Fibroblast of upper back skin (primary cell): ENCODE measurements at regions not wholly inside any gene's neighbourhood (a gene's known extent, or its start where the extent isn't known, plus 50 kb on each side); places are given as distances from the start of the nearest gene placed in this dataset.
"Not testable (repeated sequence)": the region's sequence is repeated elsewhere in the genome, so short reads cannot be mapped to it uniquely, and the experiment has no call there.

ENCODE experiments used
- DNase-seq: peaks from one replicate; pipeline ENCODE4 v3.0.0-alpha.2; 2013

GRCh38 chr9:66771504-66771903 is 129.0 kb upstream of the ZNF658 start:
- not testable (repeated sequence) for DNase-seq

GRCh38 chr9:66774618-66775017 is 125.9 kb upstream of the ZNF658 start:
- not testable (repeated sequence) for DNase-seq

- DNase-seq: not testable (repeated sequence)
Observed at GRCh38 chr9:66779944-66780661, 120.4 kb upstream of the ZNF658 start.

- DNase-seq: not testable (repeated sequence)
Observed at GRCh38 chr9:66781240-66781639, 119.3 kb upstream of the ZNF658 start.

- DNase-seq: not testable (repeated sequence)
Observed at GRCh38 chr9:66782010-66782409, 118.5 kb upstream of the ZNF658 start.

- not testable (repeated sequence) for DNase-seq
Observed at GRCh38 chr9:66785603-66786002, 114.9 kb upstream of the ZNF658 start.

- DNase-seq: not testable (repeated sequence)
Observed at GRCh38 chr9:66791092-66791750, 109.3 kb upstream of the ZNF658 start.

GRCh38 chr9:66794769-66795168 is 105.8 kb upstream of the ZNF658 start:
- DNase-seq: not testable (repeated sequence)

- not testable (repeated sequence) for DNase-seq
Observed at GRCh38 chr9:66795723-66796503, 104.6 kb upstream of the ZNF658 start.

- DNase-seq: not testable (repeated sequence)
Observed at GRCh38 chr9:66797905-66798616, 102.5 kb upstream of the ZNF658 start.

GRCh38 chr9:66803619-66804018 is 96.9 kb upstream of the ZNF658 start:
- not testable (repeated sequence) for DNase-seq

GRCh38 chr9:66810247-66810646 is 90.3 kb upstream of the ZNF658 start:
- DNase-seq: not testable (repeated sequence)

- not testable (repeated sequence) for DNase-seq
Observed at GRCh38 chr9:66812367-66812766, 88.2 kb upstream of the ZNF658 start.

- not testable (repeated sequence) for DNase-seq
Observed at GRCh38 chr9:66812967-66813366, 87.6 kb upstream of the ZNF658 start.

- DNase-seq: not testable (repeated sequence)
Observed at GRCh38 chr9:66814038-66814437, 86.5 kb upstream of the ZNF658 start.

GRCh38 chr9:66819510-66819909 is 81.0 kb upstream of the ZNF658 start:
- DNase-seq: not testable (repeated sequence)

- DNase-seq: not testable (repeated sequence)
Observed at GRCh38 chr9:66820014-66820660, 80.4 kb upstream of the ZNF658 start.

- not testable (repeated sequence) for DNase-seq
Observed at GRCh38 chr9:66824169-66824568, 76.4 kb upstream of the ZNF658 start.

GRCh38 chr9:66829853-66830252 is 70.7 kb upstream of the ZNF658 start:
- not testable (repeated sequence) for DNase-seq

GRCh38 chr9:66830777-66831497 is 69.6 kb upstream of the ZNF658 start:
- DNase-seq: not testable (repeated sequence)

- DNase-seq: not testable (repeated sequence)
Observed at GRCh38 chr9:66832222-66832621, 68.3 kb upstream of the ZNF658 start.
